ENCODE measurements at regions not wholly inside any gene's neighbourhood (a gene's known extent, or its start where the extent isn't known, plus 50 kb on each side); places are given as distances from the start of the nearest gene placed in this dataset.
"Not testable (repeated sequence)": the region's sequence is repeated elsewhere in the genome, so short reads cannot be mapped to it uniquely, and the experiment has no call there.

DNA sequence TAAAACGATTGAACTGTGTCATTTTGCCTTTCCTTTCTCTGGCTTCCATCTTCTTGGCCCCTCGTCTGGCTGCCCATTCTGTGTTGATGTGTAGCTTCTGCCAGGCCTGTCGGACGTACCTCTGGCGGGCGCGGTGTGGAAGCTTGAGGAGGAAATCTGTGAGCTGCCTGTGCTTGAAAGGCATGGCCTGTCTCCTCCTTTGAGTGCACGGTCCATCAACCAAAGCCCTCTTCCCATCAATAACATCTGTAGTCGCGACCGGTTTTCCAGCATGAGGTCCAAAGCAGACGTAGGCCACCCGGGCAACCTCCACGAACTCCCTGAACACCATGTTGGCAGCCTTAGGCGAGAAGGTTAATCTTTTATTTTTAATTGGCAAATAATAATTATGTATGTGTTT is 202.7 kb downstream of the CRLF2 start:
- no peak overlapping the region for H3K4me3 ChIP-seq (ENCODE audit: low read depth, low read length)
- no peak for TF ChIP-seq CTCF (conservative IDR thresholded peaks at IDR 0.05; ENCODE audit: low read depth, low read length)

DNA sequence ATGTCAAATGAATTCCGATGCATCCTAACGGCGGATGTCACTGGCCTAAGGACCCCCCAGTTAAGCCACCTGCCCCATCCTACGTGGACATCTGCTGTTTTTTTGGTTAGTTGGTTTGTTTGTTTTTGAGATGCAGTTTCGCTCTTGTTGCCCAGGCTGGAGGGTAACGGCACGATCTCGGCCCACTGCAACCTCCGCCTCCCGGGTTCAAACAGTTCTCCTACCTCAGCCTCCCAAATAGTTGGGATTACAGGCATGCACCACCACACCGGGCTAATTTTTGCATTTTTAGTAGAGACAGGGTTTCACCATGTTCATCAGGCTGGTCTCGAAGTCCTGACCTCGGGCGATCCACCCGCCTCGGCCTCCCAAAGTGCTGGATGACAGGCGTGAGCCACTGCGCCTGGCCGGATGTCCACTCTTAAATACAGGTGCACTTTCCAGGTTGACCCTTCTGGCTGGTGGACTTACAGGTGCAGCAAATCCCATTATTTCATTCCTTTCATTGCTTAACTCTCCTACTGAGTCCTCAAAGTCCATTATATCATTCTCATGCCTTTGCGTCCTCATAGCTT is 206.2 kb downstream of the CRLF2 start:
- H3K4me3 ChIP-seq (ENCODE audit: low read depth, low read length): no peak overlapping the region
- DNase-seq (ENCODE audit: low read depth): no peak
- TF ChIP-seq CTCF (conservative IDR thresholded peaks at IDR 0.05; ENCODE audit: low read depth, low read length): no peak

More for the DNA sequence above, 202.7 kb downstream of the CRLF2 start:
- DNase-seq (ENCODE audit: low read depth): no peak

DNA sequence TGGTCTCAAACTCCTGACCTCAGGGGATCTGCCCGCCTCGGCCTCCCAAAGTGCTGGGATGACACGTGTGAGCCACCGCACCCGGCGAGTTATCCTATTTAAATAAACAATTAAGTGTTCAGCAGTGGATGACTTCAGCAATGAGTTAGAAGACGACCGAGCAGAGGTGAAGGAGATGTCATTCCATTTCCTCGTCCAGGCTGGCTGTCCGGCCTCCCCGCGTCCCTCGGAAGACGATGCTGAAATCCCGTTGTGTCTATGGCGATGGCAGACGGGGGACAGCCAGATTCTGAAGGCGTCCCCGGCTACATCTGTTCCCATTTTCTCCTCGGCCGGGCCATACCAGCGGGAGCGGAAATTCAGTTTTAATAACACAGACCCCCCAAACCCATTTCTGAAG is 209.8 kb downstream of the CRLF2 start:
- H3K4me3 ChIP-seq (ENCODE audit: low read depth, low read length): no peak overlapping the region
- no peak for DNase-seq (ENCODE audit: low read depth)
- no peak for TF ChIP-seq CTCF (conservative IDR thresholded peaks at IDR 0.05; ENCODE audit: low read depth, low read length)

GRCh38 chrX:997631-998137 is 214.8 kb downstream of the CRLF2 start:
- no peak overlapping the region for H3K4me3 ChIP-seq (ENCODE audit: low read depth, low read length)
- no peak for DNase-seq (ENCODE audit: low read depth)
- TF ChIP-seq CTCF (conservative IDR thresholded peaks at IDR 0.05; ENCODE audit: low read depth, low read length): no peak

GRCh38 chrX:994780-995179 is 217.7 kb downstream of the CRLF2 start:
- no peak for DNase-seq (ENCODE audit: low read depth)
- H3K4me3 ChIP-seq (ENCODE audit: low read depth, low read length): no peak overlapping the region
- TF ChIP-seq CTCF (conservative IDR thresholded peaks at IDR 0.05; ENCODE audit: low read depth, low read length): no peak

DNA sequence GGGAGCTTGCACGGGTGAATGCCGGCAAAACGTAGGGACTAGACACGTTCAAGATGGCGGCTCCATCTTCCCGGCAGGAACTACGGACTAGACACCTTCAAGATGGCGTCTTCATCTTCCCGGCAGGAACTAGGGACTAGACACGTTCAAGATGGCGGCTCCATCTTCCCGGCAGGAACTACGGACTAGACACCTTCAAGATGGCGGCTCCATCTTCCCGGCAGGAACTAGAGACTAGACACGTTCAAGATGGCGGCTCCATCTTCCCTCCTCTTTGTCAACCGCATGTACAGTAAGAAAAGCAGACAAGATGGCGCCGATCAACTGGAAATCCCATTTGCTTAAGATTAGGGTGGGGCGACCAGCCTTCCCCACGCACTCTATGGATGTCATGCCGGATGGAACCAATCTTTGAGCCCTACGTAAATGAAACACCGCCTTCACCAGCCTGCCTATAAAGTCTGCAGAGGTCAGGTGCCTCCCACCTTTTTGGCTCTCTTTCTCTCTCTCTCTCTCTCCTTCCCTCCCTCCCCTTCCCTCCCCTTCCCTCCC is 222.4 kb downstream of the CRLF2 start:
- H3K4me3 ChIP-seq (ENCODE audit: low read depth, low read length): peak overlapping the region; percentile 24
- peak; percentile 23 for DNase-seq (ENCODE audit: low read depth)
- no peak for TF ChIP-seq CTCF (conservative IDR thresholded peaks at IDR 0.05; ENCODE audit: low read depth, low read length)

GRCh38 chrX:988530-988929 is 223.9 kb downstream of the CRLF2 start:
- DNase-seq (ENCODE audit: low read depth); H3K4me3 ChIP-seq (ENCODE audit: low read depth, low read length): not testable (repeated sequence)
